Muscle layer of colon (tissue), 2 donors: ENCODE measurements at regions not wholly inside any gene's neighbourhood (a gene's known extent, or its start where the extent isn't known, plus 50 kb on each side); places are given as distances from the start of the nearest gene placed in this dataset.

Source experiments
- H3K27ac ChIP-seq: one replicate; pipeline ENCODE4 v1.7.0; 2013; ENCODE audit warnings: low read depth, mild to moderate bottlenecking, low read length, moderate library complexity
- H3K27me3 ChIP-seq, 2 donors: one replicate each; pipeline ENCODE4 v1.7.0; 2013; ENCODE audit warnings: low read length in 2 of 2, mild to moderate bottlenecking in 2 of 2; ENCODE audit not compliant: insufficient read depth in 2 of 2, control insufficient read depth in 1 of 2
- H3K36me3 ChIP-seq: one replicate; pipeline ENCODE4 v1.7.0; 2013; ENCODE audit warnings: mild to moderate bottlenecking, low read length; ENCODE audit not compliant: insufficient read depth
- H3K4me1 ChIP-seq: one replicate; pipeline ENCODE4 v1.7.0; 2013; ENCODE audit warnings: mild to moderate bottlenecking, low read length; ENCODE audit not compliant: insufficient read depth
- H3K4me3 ChIP-seq, 2 donors: one replicate each; pipeline ENCODE4 v1.7.0; 2013; ENCODE audit warnings: low read length in 2 of 2, low read depth in 1 of 2, mild to moderate bottlenecking in 1 of 2, moderate library complexity in 1 of 2
- H3K9ac ChIP-seq: one replicate; pipeline ENCODE4 v1.7.0; 2013; ENCODE audit warnings: low read length
- H3K9me3 ChIP-seq: one replicate; pipeline ENCODE4 v1.7.0; 2013; ENCODE audit warnings: mild to moderate bottlenecking, low read length
- donor health status: abdominal sarcoma.
- donor health status: Adenocarcinoma of cecum.

DNA sequence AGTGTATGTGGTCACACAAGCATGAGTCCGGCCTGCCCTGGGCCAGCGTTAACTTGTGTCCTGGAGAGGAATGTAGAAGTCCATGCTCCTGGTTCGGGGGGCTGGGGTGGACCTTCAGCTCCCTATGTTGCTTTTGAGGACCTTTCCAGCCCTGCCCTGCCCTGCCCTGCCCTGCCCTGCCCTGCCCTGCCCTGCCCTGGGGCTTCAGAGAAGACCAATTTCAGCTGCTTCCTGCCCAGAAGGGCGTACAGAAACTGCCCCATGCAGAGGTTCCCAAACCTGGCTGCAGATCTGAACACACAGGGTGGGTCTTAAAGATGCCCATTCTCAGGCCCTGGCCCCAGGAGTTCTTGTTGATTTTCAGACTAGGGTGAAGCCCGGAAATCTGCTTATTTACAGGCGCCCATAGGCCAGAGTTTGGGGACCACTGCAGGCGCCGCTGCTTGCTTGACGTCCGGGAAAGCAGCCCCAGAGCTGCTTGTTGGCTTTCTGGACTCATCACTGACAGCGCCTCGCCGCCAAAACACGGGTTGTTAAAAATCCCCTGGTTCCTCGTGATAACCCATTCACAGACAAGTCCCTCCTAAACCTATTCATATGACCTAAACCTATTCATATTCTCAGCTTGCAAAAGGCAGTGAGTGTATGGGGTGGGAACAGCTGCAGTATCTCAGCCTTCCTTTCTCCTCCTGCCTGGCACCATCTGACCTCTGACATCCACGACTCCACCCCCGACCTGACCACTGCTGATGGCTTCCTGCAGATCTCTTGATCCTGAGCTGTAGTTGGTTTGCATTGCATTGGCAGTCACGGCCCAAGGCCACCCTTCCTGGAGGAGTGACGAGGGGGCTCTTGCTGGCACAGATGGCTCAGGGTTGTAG is 198.3 kb downstream of the GLI2 start:
- peaks cover 3% of the 10 kb centered on the region for H3K9me3 ChIP-seq
- no peaks in the 10 kb centered on the region for H3K36me3 ChIP-seq
- H3K27me3 ChIP-seq: no peaks in the 10 kb centered on the region
- H3K4me1 ChIP-seq: peaks cover 48% of the 10 kb centered on the region
- H3K9ac ChIP-seq: no peak overlapping the region
- no peak overlapping the region for H3K4me3 ChIP-seq
- no peak overlapping the region for H3K27ac ChIP-seq

GRCh38 chr2:120934574-120935338 is 199.1 kb downstream of the GLI2 start:
- no peak overlapping the region for H3K27ac ChIP-seq
- no peak overlapping the region for H3K9ac ChIP-seq
- no peaks in the 10 kb centered on the region for H3K27me3 ChIP-seq
- H3K4me3 ChIP-seq: no peak overlapping the region
- peaks cover 52% of the 10 kb centered on the region for H3K4me1 ChIP-seq
- H3K36me3 ChIP-seq: no peaks in the 10 kb centered on the region
- peaks cover 3% of the 10 kb centered on the region for H3K9me3 ChIP-seq

DNA sequence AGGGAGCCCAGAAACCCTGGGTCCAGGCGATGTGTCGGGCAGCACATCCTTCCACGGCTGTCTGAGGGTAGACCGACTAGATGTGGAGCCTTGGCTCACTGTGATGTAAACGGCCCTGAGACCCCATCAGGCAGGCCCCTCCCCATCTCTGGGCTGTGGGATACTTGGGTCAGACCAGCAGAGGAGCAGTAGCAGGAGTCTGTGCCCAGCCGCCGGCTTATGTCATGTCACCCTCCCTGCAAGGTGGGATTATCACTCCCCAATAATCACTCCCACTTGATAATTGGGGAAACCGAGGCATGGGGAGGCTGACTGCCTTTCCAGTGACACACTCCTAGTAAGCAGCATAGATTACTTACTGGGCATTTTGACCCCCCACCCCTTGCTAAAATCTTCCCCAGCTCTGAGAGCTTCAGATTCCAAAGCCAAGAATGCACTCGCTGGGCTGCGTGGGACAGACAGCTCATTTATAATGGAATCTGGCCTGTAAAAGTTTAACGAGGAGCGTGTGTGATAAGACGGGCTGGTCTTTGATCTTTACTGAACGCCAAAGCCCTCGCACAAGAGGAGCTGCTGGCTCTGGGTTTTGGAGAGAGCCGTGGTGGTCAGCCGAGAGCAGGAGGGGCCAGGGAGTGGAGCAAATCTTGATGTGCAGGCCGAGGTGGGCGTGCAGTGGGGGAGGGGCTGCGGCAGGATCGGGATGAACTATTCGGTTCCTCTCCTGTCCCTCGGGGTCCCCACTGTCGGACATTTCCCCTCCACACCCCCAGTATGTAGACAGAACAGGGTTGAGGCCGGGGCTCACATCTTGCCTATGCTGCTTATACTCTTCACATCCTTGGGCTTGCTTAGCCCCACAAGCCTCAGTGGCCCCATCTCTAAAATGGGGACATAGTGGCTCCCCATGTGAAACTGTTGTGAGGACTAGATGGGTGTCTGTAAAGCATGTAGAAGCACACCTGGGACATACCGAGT is 200.0 kb downstream of the GLI2 start:
- Histone ChIP-seq H3K36me3 (no peaks in the 10 kb centered on the region), H3K9ac (no peak overlapping the region), H3K4me1 (peaks cover 55% of the 10 kb centered on the region), H3K27me3 (no peaks in the 10 kb centered on the region), H3K9me3 (peaks cover 3% of the 10 kb centered on the region), H3K27ac (no peak overlapping the region), H3K4me3 (peak overlapping the region in 1 of 2 donors; percentile 6)

GRCh38 chr2:120936476-120937334 is 201.0 kb downstream of the GLI2 start:
- Histone ChIP-seq H3K9ac (no peak overlapping the region), H3K36me3 (no peaks in the 10 kb centered on the region), H3K4me3 (peak overlapping the region in 1 of 2 donors; percentile 6), H3K27ac (peak overlapping the region; percentile 69), H3K27me3 (no peaks in the 10 kb centered on the region), H3K4me1 (peaks cover 55% of the 10 kb centered on the region), H3K9me3 (no peaks in the 10 kb centered on the region)

GRCh38 chr2:120937686-120938044 is 202.0 kb downstream of the GLI2 start:
- Histone ChIP-seq H3K9ac (no peak overlapping the region), H3K4me3 (no peak overlapping the region), H3K27me3 (no peaks in the 10 kb centered on the region), H3K4me1 (peaks cover 55% of the 10 kb centered on the region), H3K9me3 (no peaks in the 10 kb centered on the region), H3K27ac (peak overlapping the region; percentile 69), H3K36me3 (no peaks in the 10 kb centered on the region)

GRCh38 chr2:120938045-120938771 is 202.5 kb downstream of the GLI2 start:
- no peaks in the 10 kb centered on the region for H3K36me3 ChIP-seq
- no peak overlapping the region for H3K27ac ChIP-seq
- H3K27me3 ChIP-seq: no peaks in the 10 kb centered on the region
- H3K9ac ChIP-seq: no peak overlapping the region
- no peak overlapping the region for H3K4me3 ChIP-seq
- peaks cover 55% of the 10 kb centered on the region for H3K4me1 ChIP-seq
- no peaks in the 10 kb centered on the region for H3K9me3 ChIP-seq

DNA sequence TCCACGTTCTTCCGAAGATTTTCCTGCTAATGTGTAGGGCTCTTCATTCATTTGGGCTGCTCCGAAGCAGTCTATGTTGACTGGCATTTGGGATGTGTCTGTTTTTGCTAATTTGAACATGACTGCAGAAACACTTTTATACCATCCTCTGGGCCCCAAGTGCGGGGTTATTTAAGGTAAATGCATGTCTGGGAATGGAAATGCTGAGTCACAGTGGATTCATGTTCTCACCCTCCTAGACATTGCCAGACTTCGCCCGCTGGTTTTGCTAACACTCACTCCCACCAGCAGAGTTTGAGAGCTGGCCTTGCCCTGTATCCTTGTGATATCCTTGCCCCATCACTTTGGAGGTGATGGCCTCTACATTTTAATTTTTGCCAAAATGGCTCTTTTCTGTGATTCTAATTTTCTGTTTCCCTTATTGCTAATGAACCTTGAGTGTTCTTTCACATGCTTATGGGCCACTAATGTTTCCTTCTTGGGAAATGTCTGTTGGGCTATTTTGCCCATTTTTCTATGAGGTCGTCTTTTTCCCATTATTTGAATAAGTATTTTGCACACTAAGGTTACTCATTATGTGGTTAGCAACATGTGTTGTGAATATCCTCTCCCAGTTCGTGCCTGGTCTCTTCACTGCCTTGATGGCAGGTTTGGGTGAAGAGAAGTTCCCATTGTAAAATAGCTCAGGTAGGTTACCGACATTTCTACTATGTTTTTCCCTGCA is 204.1 kb downstream of the GLI2 start:
- no peaks in the 10 kb centered on the region for H3K9me3 ChIP-seq
- H3K4me3 ChIP-seq: no peak overlapping the region
- no peaks in the 10 kb centered on the region for H3K27me3 ChIP-seq
- H3K27ac ChIP-seq: no peak overlapping the region
- H3K36me3 ChIP-seq: no peaks in the 10 kb centered on the region
- peaks cover 48% of the 10 kb centered on the region for H3K4me1 ChIP-seq
- H3K9ac ChIP-seq: no peak overlapping the region

GRCh38 chr2:120940319-120940696 is 204.6 kb downstream of the GLI2 start:
- Histone ChIP-seq H3K9ac (no peak overlapping the region), H3K4me3 (no peak overlapping the region), H3K9me3 (no peaks in the 10 kb centered on the region), H3K4me1 (peaks cover 43% of the 10 kb centered on the region), H3K27me3 (no peaks in the 10 kb centered on the region), H3K27ac (no peak overlapping the region), H3K36me3 (no peaks in the 10 kb centered on the region)

DNA sequence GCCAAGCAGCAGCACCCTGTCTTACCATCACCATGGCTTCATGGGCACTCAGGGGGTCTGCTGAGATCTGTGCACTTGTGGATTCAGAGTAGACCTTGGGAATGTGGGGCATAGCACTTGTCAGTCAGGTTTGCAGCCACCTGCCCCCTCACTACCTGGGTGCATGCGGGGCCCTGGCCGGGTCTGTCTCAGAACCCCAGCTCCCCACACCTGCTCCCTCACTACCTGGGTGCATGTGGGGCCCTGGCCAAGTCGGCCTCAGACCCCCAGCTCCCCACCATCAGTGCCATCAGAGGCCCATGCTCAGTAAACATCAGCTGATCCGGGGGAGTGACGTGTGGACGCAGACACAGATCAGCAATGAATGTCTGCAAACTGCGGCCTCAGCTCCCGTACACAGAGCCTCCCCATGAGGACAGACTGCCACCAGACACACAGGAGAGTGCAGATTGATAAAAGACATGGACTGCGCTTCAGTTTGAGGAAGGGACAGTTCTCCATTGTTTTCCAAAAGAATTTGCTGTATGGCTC is 205.1 kb downstream of the GLI2 start:
- H3K4me3 ChIP-seq: no peak overlapping the region
- no peak overlapping the region for H3K27ac ChIP-seq
- H3K4me1 ChIP-seq: peaks cover 38% of the 10 kb centered on the region
- H3K36me3 ChIP-seq: no peaks in the 10 kb centered on the region
- H3K27me3 ChIP-seq: no peaks in the 10 kb centered on the region
- H3K9me3 ChIP-seq: no peaks in the 10 kb centered on the region
- H3K9ac ChIP-seq: no peak overlapping the region
